SH-SY5Y (cell line): ENCODE measurements at regions not wholly inside any gene's neighbourhood (a gene's known extent, or its start where the extent isn't known, plus 50 kb on each side); places are given as distances from the start of the nearest gene placed in this dataset.

Experiments
- GATA2 ChIP-seq: IDR thresholded peaks from 2 replicates; pipeline ENCODE4 v1.6.1; 2011; ENCODE audit warnings: mild to moderate bottlenecking, low read depth, low read length
- GATA3 ChIP-seq: IDR thresholded peaks from 2 replicates; pipeline ENCODE4 v1.6.1; 2011; ENCODE audit warnings: low read depth, mild to moderate bottlenecking, low read length, moderate library complexity

DNA sequence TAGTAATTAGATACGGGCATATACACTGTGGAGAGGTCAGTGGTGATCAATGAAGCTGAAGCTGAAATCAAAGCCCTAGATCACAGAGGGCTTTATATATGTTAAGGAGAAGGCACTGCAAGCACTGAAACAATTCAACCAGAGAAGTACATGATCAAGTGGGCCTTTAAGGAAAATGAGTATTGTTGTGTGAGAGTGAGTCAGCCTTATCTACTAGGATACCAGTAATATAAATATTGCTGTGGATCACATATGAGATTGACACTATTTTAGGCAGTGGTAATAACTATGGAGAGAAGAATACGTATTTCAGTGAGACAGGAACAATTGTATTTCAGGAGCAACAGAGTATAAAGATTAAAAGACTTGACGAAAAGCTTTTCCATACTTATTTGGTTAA, 1172.2 kb upstream of the GJE1 start:
- TF ChIP-seq GATA3 (no peak), GATA2 (no peak)

GRCh38 chr6:140957386-140957785, 1175.3 kb upstream of the GJE1 start:
- no peak for TF ChIP-seq GATA3
- TF ChIP-seq GATA2, result no peak

GRCh38 chr6:140956571-140957369, 1176.0 kb upstream of the GJE1 start:
- TF ChIP-seq GATA3 (no peak), GATA2 (no peak)

GRCh38 chr6:140940251-140940925, 1192.3 kb upstream of the GJE1 start:
- no peak for TF ChIP-seq GATA3
- no peak for TF ChIP-seq GATA2

DNA sequence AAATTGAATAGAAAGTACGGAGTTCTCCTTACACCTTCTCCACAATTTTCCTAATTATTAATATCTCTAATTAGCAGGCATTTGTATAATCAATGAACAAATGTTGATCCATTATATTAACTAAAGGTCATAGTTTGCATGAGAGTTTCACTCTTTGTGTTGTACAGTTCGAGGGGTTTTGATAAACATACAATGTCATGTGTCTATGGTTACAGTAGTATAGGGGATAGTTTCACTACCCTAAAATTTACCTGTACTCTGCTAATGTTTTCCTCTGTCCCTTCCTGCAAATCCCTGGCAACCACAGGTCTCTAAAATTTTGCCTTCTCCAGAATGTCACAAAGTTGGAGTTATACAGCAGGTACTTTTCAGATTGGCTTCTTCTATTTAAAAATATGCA, 1199.8 kb upstream of the GJE1 start:
- no peak for TF ChIP-seq GATA3
- no peak for TF ChIP-seq GATA2

DNA sequence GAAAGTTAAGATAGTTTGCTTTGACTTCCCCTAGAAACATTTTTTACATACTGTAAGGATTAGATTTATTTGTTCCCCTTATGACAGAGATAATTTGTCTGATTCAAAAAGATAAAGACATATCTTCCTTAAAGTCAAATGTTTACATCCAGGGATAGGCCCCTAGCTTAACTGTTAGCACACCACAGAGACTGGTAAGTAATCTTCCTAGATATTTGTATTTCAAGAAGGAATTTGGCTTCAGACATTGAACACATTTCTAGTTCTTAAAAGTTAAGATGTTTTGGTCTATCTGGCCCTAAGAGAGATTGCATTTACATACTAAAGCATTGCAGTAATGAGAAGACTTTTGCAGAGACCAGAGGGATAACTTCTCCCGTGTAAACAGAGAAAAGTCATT, 1201.1 kb upstream of the GJE1 start:
- TF ChIP-seq GATA3, result no peak
- no peak for TF ChIP-seq GATA2

DNA sequence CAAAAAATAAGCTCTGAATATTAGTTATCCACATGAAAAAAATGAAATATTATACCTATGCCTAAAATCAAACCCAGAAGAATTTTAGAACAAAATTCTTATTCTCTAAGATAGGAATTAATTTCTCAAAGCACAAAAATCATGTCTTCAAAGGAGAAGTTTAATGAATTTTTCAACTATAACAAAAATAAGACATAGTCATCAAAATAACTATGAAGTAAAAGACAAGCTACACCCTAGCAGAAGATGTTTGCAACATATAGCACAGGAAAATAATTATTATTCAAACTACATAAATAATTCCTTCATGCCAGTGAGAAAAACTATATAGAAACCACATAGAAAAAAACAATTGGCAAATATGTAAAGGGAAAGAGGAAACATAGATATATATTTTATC, 1203.6 kb upstream of the GJE1 start:
- TF ChIP-seq GATA2 (no peak), GATA3 (no peak)

DNA sequence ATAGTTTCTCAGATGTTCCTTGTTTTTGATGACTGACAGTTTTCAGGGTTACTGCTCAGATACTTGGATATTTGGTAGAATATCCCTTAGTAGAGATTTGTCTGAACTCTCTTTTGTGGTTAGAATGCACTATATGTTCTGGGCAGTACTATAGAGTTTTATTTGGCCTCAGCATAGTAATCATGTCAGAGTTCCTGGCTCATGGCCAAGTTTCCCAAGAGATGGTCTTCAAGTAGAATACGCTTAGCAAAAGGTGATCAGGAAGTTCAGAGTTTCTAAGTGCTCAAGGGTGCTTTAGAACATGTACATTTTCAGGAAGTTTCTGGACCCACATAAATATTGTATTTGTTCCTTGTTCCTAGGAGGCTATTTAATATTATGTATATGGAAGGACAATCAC, 1209.7 kb upstream of the GJE1 start:
- TF ChIP-seq GATA3, result no peak

DNA sequence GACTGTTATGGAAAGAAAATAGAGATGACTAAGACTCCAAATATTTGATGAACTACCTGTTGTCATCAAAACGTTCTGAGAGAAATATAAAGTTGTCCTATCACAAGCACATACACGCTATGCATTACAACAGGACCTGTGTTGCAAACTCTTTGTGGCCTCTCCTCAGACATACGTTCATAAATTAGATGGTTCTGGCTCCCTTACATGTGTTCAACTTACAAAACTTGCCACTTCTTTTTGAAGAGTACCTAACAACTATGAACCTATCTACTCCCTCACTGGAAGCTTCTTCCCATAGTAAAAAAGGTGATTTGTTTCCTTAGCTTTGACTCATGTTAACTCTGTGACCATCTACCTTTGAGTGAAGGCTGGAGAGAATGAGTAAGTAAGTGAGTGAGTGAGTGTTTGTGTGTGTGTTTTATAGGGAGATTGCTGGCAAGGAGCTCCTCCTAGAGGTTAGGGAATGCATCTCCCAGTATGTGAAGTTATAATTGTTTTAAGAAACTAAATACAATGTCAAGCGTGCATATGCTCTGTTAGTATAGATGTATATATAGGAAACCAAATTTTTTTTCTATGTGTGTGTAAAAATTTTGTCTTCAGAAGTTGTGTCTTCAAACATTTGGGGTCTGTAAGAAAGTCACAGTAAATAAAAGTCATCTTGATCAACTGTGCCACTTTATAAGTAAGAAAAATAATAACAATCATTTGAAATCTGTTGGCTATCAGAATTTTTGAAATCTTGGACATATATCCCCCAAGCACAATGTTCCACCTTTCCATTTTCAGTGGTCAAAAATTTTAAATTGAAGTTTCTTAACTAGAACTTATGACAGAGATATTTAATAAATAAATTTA, 1211.1 kb upstream of the GJE1 start:
- no peak for TF ChIP-seq GATA2
- TF ChIP-seq GATA3, result no peak

GRCh38 chr6:140917911-140918310, 1214.8 kb upstream of the GJE1 start:
- TF ChIP-seq GATA3 (no peak), GATA2 (no peak)

DNA sequence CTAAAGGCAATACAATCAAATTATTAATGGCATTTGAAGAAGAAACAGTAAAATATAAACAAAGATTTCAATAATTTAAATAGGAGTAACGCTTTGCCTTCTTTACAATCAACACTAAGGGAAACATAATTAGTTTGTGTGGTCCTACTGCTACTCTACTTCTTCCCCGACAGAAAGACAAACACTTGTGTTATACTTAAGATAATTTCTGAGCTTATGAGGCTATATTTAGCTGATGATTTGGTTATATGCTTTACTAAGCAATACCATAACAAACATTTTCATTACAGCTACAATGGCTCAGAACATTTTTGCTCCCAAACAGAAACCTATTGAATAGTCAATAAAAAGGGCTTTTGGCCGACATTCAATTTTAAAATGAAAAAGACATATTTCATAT, 1217.2 kb upstream of the GJE1 start:
- no peak for TF ChIP-seq GATA2

- no peak for TF ChIP-seq GATA3
- TF ChIP-seq GATA2, result no peak
Observed at GRCh38 chr6:140915103-140915502, 1217.6 kb upstream of the GJE1 start.

GRCh38 chr6:140912686-140913085, 1220.0 kb upstream of the GJE1 start:
- TF ChIP-seq GATA2, result no peak
- TF ChIP-seq GATA3, result no peak

GRCh38 chr6:140909625-140910024, 1223.1 kb upstream of the GJE1 start:
- TF ChIP-seq GATA2, result no peak
- TF ChIP-seq GATA3, result no peak

DNA sequence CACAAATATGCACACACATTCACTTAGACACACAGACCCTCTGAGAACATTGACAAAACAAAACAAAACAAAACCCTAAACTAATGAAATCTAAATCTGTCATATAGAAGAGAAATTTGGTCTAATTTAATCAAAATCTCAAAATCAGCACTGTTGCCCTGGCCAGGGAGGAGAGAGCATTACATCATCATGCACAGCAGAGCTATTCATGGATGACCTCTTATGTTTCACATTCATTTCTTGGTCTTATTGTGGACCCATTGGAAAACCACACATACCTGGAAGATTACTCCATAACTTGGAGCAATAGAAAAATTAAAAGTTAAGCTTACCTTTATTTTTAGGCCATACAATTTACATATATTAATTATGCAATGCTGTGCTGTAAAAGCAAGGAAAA, 1223.6 kb upstream of the GJE1 start:
- TF ChIP-seq GATA2 (no peak), GATA3 (no peak)

GRCh38 chr6:140908505-140908904, 1224.2 kb upstream of the GJE1 start:
- no peak for TF ChIP-seq GATA2
- no peak for TF ChIP-seq GATA3
